Spleen (tissue), 7 donors: ENCODE measurements at regions not wholly inside any gene's neighbourhood (a gene's known extent, or its start where the extent isn't known, plus 50 kb on each side); places are given as distances from the start of the nearest gene placed in this dataset.

ENCODE experiments used
- POLR2A ChIP-seq, 3 donors: fragments of 450-650 bp; IDR thresholded peaks; one replicate each; pipeline ENCODE4 v1.5.1; 2017; ENCODE audit warnings: antibody characterized with exemption in 3 of 3, mild to moderate bottlenecking in 1 of 3
- TF ChIP-seq, protein P1 (sequence below), 11 experiments: fragments of 200-600 bp in 7 of 11; fragments of 450-650 bp in 4 of 11; sonication (generic) in 4 of 11; IDR thresholded peaks in 8 of 11; conservative IDR thresholded peaks in 3 of 11; 1 replicate in 7 of 11; 2 replicates in 4 of 11; pipeline versions ENCODE4 v1.4.0 to v1.8.0; 2016 to 2021; ENCODE audit warnings: antibody characterized with exemption in 11 of 11, inconsistent platforms in 4 of 11, mild to moderate bottlenecking in 1 of 11
- donor health status: DM: no; HTN: no; CAD: no; lungs with moderate emphysema.
- donor health status: DM: no; HTN: no; CAD: no.
- donor health status: DM: no; HTN: no; CAD: no.

DNA sequence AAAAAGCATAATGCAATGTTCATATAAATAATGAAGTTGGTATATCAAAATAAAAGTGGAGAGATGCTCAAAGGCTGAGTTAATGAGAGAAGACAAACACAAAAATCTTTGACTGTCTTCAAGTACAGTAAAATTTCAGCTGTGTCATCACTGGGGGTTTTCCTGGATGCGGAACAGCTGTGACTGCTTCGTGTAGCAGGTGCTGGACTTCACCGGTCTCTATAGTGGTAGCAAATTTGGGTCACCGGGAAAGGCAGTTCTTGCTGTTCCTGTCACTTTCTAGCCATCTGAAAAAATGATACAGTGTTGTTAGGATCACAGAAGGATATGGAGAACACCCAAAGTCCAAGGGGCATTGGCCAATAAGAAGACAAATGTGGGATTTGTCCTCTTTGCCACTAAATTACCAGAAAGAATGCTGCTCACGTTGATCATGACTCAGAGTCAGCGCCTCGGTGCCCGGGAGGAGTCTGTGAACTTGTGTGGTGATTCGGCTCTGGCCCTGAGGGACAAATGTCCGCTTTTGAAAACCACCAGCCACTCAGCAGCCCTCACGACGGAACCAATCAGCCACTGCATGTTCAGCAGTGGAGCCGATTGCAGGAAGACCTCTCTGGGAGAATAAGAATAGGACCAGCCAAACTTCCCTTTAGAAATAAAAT is 230.1 kb upstream of the FAT1 start:
- TF ChIP-seq POLR2A (IDR thresholded peaks at IDR 0.05): no peak
- TF ChIP-seq, protein P1, sequence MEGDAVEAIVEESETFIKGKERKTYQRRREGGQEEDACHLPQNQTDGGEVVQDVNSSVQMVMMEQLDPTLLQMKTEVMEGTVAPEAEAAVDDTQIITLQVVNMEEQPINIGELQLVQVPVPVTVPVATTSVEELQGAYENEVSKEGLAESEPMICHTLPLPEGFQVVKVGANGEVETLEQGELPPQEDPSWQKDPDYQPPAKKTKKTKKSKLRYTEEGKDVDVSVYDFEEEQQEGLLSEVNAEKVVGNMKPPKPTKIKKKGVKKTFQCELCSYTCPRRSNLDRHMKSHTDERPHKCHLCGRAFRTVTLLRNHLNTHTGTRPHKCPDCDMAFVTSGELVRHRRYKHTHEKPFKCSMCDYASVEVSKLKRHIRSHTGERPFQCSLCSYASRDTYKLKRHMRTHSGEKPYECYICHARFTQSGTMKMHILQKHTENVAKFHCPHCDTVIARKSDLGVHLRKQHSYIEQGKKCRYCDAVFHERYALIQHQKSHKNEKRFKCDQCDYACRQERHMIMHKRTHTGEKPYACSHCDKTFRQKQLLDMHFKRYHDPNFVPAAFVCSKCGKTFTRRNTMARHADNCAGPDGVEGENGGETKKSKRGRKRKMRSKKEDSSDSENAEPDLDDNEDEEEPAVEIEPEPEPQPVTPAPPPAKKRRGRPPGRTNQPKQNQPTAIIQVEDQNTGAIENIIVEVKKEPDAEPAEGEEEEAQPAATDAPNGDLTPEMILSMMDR (IDR thresholded peaks at IDR 0.05 in 8 of 11, conservative IDR thresholded peaks at IDR 0.05 in 3 of 11): no peak
